ENCODE measurements at regions not wholly inside any gene's neighbourhood (a gene's known extent, or its start where the extent isn't known, plus 50 kb on each side); places are given as distances from the start of the nearest gene placed in this dataset.

GRCh38 chr7:131095346-131095745, 232.3 kb upstream of the MKLN1 start:
- H3K4me2 ChIP-seq (replicated peaks; ENCODE audit: extremely low read depth, low read length, poor library complexity, severe bottlenecking), result no peak overlapping the region
- H4K20me1 ChIP-seq (ENCODE audit: insufficient read depth, low read length), result peaks cover 100% of the 10 kb centered on the region
- intact Hi-C loops (cut with micrococcal nuclease), result no loop called here

DNA sequence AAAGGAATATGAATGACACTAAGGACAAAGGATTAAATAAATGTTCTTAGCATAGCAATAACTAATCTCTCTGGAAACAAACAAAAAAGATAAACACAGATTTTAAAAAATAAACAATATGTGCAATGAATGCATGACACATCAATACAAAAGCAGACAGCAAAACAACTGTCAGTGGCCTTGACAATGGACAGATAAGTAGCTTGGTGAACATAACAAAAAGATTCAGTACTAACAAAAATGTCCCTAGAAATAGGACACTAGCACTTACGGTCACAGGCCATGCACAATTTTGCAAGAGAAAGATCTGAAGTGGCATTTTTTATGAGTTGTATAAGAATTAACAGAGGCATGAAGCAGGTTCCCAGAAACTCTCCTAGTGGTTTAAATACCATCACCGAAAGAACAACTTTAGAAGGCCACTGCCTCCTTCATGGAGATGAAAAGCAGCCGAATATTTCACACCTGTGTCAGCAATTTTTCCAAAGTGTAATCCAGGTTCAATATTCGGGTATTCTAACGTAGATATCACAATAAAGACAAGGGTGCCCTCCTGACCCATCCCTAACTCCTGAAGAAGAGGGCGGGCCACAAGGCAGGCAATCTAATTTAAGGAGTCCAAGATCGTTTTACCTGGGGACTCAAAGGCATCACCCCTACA, 231.3 kb upstream of the MKLN1 start:
- Histone ChIP-seq H3K4me3 (replicated peaks in 1 of 3; ENCODE audit: low read depth in 2 of 3, low read length in 3 of 3) (no peak overlapping the region), H3K27ac (ENCODE audit: low read depth in 1 of 2, low read length in 2 of 2) (no peak overlapping the region), H3K9ac (ENCODE audit: insufficient read depth, low read length, poor library complexity, severe bottlenecking) (no peak overlapping the region), H3K79me2 (ENCODE audit: insufficient read depth, low read length) (peaks cover 15% of the 10 kb centered on the region), H3K4me1 (ENCODE audit: control insufficient read depth in 1 of 2, insufficient read depth in 2 of 2, low read length in 2 of 2) (no peaks in the 10 kb centered on the region), H3K4me2 (replicated peaks; ENCODE audit: extremely low read depth, low read length, poor library complexity, severe bottlenecking) (no peak overlapping the region), H4K20me1 (ENCODE audit: insufficient read depth, low read length) (peaks cover 100% of the 10 kb centered on the region), H3K36me3 (replicated peaks in 1 of 2; ENCODE audit: control insufficient read depth in 1 of 2, insufficient read depth in 2 of 2, low read length in 2 of 2) (peaks cover 0 to 2% of the 10 kb centered on the region in 2 donors), H3K27me3 (ENCODE audit: control insufficient read depth in 2 of 2, insufficient read depth in 2 of 2, low read length in 2 of 2) (no peaks in the 10 kb centered on the region), H3K9me3 (replicated peaks in 1 of 2; ENCODE audit: control insufficient read depth in 1 of 2, insufficient read depth in 1 of 2, low read length in 2 of 2) (no peaks in the 10 kb centered on the region), H2AFZ (ENCODE audit: insufficient read depth, low read depth, low read length, poor library complexity, severe bottlenecking) (no peak overlapping the region)
- no peak for DNase-seq
- H3K27ac Mint-ChIP-seq, result no peak overlapping the region
- peaks cover 0 to 1% (median 0%) of the 10 kb centered on the region in 3 donors for H3K27me3 Mint-ChIP-seq (ENCODE audit: low read depth in 3 of 3)
- TF ChIP-seq, protein P1, sequence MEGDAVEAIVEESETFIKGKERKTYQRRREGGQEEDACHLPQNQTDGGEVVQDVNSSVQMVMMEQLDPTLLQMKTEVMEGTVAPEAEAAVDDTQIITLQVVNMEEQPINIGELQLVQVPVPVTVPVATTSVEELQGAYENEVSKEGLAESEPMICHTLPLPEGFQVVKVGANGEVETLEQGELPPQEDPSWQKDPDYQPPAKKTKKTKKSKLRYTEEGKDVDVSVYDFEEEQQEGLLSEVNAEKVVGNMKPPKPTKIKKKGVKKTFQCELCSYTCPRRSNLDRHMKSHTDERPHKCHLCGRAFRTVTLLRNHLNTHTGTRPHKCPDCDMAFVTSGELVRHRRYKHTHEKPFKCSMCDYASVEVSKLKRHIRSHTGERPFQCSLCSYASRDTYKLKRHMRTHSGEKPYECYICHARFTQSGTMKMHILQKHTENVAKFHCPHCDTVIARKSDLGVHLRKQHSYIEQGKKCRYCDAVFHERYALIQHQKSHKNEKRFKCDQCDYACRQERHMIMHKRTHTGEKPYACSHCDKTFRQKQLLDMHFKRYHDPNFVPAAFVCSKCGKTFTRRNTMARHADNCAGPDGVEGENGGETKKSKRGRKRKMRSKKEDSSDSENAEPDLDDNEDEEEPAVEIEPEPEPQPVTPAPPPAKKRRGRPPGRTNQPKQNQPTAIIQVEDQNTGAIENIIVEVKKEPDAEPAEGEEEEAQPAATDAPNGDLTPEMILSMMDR (IDR thresholded peaks at IDR 0.05), result no peak
- WGBS (ENCODE audit: insufficient coverage), result 98% methylated on average over 5 of the region's 7 CpGs
- intact Hi-C loops (cut with micrococcal nuclease), result no loop called here
- H3K9me3 Mint-ChIP-seq, result no peaks in the 10 kb centered on the region
- H3K36me3 Mint-ChIP-seq, result peaks cover 30% of the 10 kb centered on the region in 2 donors
- no peak overlapping the region for H3K4me3 Mint-ChIP-seq
- peaks cover 6% of the 10 kb centered on the region for H3K4me1 Mint-ChIP-seq

More at GRCh38 chr7:131095346-131095745, 232.3 kb upstream of the MKLN1 start:
- no peak overlapping the region for H3K4me3 ChIP-seq (replicated peaks in 1 of 3; ENCODE audit: low read depth in 2 of 3, low read length in 3 of 3)
- TF ChIP-seq, protein P1 (IDR thresholded peaks at IDR 0.05), result no peak
- no peak overlapping the region for H3K27ac ChIP-seq (ENCODE audit: low read depth in 1 of 2, low read length in 2 of 2)
- Mint-ChIP-seq H3K9me3 (no peaks in the 10 kb centered on the region), H3K27ac (no peak overlapping the region), H3K4me3 (no peak overlapping the region), H3K36me3 (peaks cover 23 to 25% of the 10 kb centered on the region in 2 donors), H3K27me3 (ENCODE audit: low read depth in 3 of 3) (peaks cover 0 to 1% (median 0%) of the 10 kb centered on the region in 3 donors), H3K4me1 (peaks cover 12% of the 10 kb centered on the region)
- no peaks in the 10 kb centered on the region for H3K4me1 ChIP-seq (ENCODE audit: control insufficient read depth in 1 of 2, insufficient read depth in 2 of 2, low read length in 2 of 2)
- H3K27me3 ChIP-seq (ENCODE audit: control insufficient read depth in 2 of 2, insufficient read depth in 2 of 2, low read length in 2 of 2), result no peaks in the 10 kb centered on the region
- H3K9me3 ChIP-seq (replicated peaks in 1 of 2; ENCODE audit: control insufficient read depth in 1 of 2, insufficient read depth in 1 of 2, low read length in 2 of 2), result no peaks in the 10 kb centered on the region
- peaks cover 15% of the 10 kb centered on the region for H3K79me2 ChIP-seq (ENCODE audit: insufficient read depth, low read length)
- no peak for DNase-seq
- no CpG with 5 or more reads among the region's 7 CpGs for WGBS (ENCODE audit: insufficient coverage)
- no peak overlapping the region for H2AFZ ChIP-seq (ENCODE audit: insufficient read depth, low read depth, low read length, poor library complexity, severe bottlenecking)
- no peak overlapping the region for H3K9ac ChIP-seq (ENCODE audit: insufficient read depth, low read length, poor library complexity, severe bottlenecking)
- H3K36me3 ChIP-seq (replicated peaks in 1 of 2; ENCODE audit: control insufficient read depth in 1 of 2, insufficient read depth in 2 of 2, low read length in 2 of 2), result no peaks in the 10 kb centered on the region

Data from CD14-positive monocyte (primary cell).